ENCODE measurements at regions not wholly inside any gene's neighbourhood (a gene's known extent, or its start where the extent isn't known, plus 50 kb on each side); places are given as distances from the start of the nearest gene placed in this dataset.

GRCh38 chr16:51710186-51710585 is 559.1 kb upstream of the SALL1 start:
- Histone ChIP-seq H3K27me3 (no peaks in the 10 kb centered on the region), H3K27ac (replicated peaks in 1 of 4) (no peak overlapping the region), H3K4me3 (no peak overlapping the region), H3K9me3 (peaks cover 0 to 34% (median 13%) of the 10 kb centered on the region in 4 donors), H3K4me1 (no peaks in the 10 kb centered on the region), H3K36me3 (no peaks in the 10 kb centered on the region)
- no peak for DNase-seq (ENCODE audit: extremely low spot score)
- WGBS, result 83% methylated on average over 10 of the region's 10 CpGs
- TF ChIP-seq POLR2A (IDR thresholded peaks at IDR 0.05; ENCODE audit: low read depth) (no peak), POLR2AphosphoS5 (IDR thresholded peaks at IDR 0.05) (no peak), EP300 (IDR thresholded peaks at IDR 0.05) (no peak)
- TF ChIP-seq, protein P1, sequence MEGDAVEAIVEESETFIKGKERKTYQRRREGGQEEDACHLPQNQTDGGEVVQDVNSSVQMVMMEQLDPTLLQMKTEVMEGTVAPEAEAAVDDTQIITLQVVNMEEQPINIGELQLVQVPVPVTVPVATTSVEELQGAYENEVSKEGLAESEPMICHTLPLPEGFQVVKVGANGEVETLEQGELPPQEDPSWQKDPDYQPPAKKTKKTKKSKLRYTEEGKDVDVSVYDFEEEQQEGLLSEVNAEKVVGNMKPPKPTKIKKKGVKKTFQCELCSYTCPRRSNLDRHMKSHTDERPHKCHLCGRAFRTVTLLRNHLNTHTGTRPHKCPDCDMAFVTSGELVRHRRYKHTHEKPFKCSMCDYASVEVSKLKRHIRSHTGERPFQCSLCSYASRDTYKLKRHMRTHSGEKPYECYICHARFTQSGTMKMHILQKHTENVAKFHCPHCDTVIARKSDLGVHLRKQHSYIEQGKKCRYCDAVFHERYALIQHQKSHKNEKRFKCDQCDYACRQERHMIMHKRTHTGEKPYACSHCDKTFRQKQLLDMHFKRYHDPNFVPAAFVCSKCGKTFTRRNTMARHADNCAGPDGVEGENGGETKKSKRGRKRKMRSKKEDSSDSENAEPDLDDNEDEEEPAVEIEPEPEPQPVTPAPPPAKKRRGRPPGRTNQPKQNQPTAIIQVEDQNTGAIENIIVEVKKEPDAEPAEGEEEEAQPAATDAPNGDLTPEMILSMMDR (IDR thresholded peaks at IDR 0.05), result no peak
- intact Hi-C loops (cut with DNase I), result no loop called here

- H3K4me3 ChIP-seq, result no peak overlapping the region
- no peaks in the 10 kb centered on the region for H3K36me3 ChIP-seq
- no peaks in the 10 kb centered on the region for H3K27me3 ChIP-seq
- peaks cover 0 to 24% (median 11%) of the 10 kb centered on the region in 4 donors for H3K9me3 ChIP-seq
- 76% methylated on average over 4 of the region's 4 CpGs for WGBS
- H3K27ac ChIP-seq (replicated peaks in 1 of 4), result no peak overlapping the region
- intact Hi-C loops (cut with DNase I), result no loop called here
- TF ChIP-seq, protein P1 (IDR thresholded peaks at IDR 0.05), result no peak
- TF ChIP-seq EP300 (IDR thresholded peaks at IDR 0.05), result no peak
- no peak for TF ChIP-seq POLR2A (IDR thresholded peaks at IDR 0.05; ENCODE audit: low read depth)
- TF ChIP-seq POLR2AphosphoS5 (IDR thresholded peaks at IDR 0.05), result no peak
- DNase-seq (ENCODE audit: extremely low spot score), result no peak
- no peaks in the 10 kb centered on the region for H3K4me1 ChIP-seq
Observed at GRCh38 chr16:51708861-51709260, 557.8 kb upstream of the SALL1 start.

DNA sequence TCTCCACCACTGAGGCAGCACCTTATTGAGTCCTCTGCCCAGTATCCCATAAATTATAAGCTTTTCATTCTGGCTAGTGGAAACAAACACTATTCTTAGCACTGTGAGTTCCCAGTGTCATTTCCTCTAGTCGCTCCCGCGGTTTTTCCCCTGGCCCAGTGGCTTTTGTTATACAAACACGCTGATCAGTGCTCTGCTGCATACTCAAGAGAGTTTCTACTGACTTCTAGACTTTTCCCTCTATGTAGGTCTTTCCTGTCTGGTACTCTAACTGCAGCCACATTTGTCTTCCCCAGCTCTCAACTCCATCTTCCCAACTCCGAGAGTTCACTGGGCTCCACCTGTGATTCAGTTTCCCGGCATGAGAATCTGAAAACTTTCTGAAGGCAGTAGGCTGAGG is 556.6 kb upstream of the SALL1 start:
- Histone ChIP-seq H3K27ac (replicated peaks in 1 of 4) (no peak overlapping the region), H3K36me3 (no peaks in the 10 kb centered on the region), H3K4me1 (no peaks in the 10 kb centered on the region), H3K4me3 (no peak overlapping the region), H3K27me3 (no peaks in the 10 kb centered on the region), H3K9me3 (peaks cover 0 to 19% (median 11%) of the 10 kb centered on the region in 4 donors)
- DNase-seq (ENCODE audit: extremely low spot score), result no peak
- WGBS, result 53% methylated on average over 6 of the region's 6 CpGs
- intact Hi-C loops (cut with DNase I), result no loop called here
- TF ChIP-seq, protein P1 (IDR thresholded peaks at IDR 0.05), result no peak
- no peak for TF ChIP-seq POLR2AphosphoS5 (IDR thresholded peaks at IDR 0.05)
- TF ChIP-seq EP300 (IDR thresholded peaks at IDR 0.05), result no peak
- no peak for TF ChIP-seq POLR2A (IDR thresholded peaks at IDR 0.05; ENCODE audit: low read depth)

DNA sequence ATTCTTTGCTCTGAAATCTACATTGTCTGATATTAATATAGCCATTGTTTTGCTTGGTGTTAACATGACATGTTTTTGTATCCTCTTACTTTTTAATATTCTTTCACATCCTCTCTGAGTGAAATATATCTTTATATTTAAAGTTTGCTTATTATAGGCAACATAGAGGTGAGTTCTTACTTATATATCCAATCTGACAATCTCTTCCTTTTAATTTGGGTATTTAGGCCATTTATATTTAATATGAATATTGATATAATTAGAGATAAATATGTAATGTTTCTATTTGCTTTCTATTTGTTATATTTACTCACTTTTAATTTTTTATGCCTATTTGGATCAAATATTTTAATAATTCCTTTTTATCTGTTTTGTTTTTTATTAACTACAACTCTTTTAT is 554.1 kb upstream of the SALL1 start:
- H3K27ac ChIP-seq (replicated peaks in 1 of 4), result no peak overlapping the region
- no peak overlapping the region for H3K4me3 ChIP-seq
- H3K4me1 ChIP-seq, result no peaks in the 10 kb centered on the region
- intact Hi-C loops (cut with DNase I), result no loop called here
- no peaks in the 10 kb centered on the region for H3K36me3 ChIP-seq
- no peaks in the 10 kb centered on the region for H3K27me3 ChIP-seq
- H3K9me3 ChIP-seq, result peaks cover 0 to 19% (median 11%) of the 10 kb centered on the region in 4 donors
- no peak for DNase-seq (ENCODE audit: extremely low spot score)
- TF ChIP-seq EP300 (IDR thresholded peaks at IDR 0.05), result no peak
- no peak for TF ChIP-seq POLR2AphosphoS5 (IDR thresholded peaks at IDR 0.05)
- TF ChIP-seq, protein P1 (IDR thresholded peaks at IDR 0.05), result no peak
- TF ChIP-seq POLR2A (IDR thresholded peaks at IDR 0.05; ENCODE audit: low read depth), result no peak

- WGBS, result 77% methylated on average over 1 of the region's 1 CpG
- DNase-seq (ENCODE audit: extremely low spot score), result no peak
- Histone ChIP-seq H3K36me3 (no peaks in the 10 kb centered on the region), H3K27ac (replicated peaks in 1 of 4) (no peak overlapping the region), H3K9me3 (peaks cover 0 to 12% (median 5%) of the 10 kb centered on the region in 4 donors), H3K27me3 (no peaks in the 10 kb centered on the region), H3K4me3 (no peak overlapping the region), H3K4me1 (no peaks in the 10 kb centered on the region)
- intact Hi-C loops (cut with DNase I), result no loop called here
- TF ChIP-seq, protein P1 (IDR thresholded peaks at IDR 0.05), result no peak
Observed at GRCh38 chr16:51701025-51701424, 550.0 kb upstream of the SALL1 start.
